SK-N-SH (cell line): ENCODE measurements at regions not wholly inside any gene's neighbourhood (a gene's known extent, or its start where the extent isn't known, plus 50 kb on each side); places are given as distances from the start of the nearest gene placed in this dataset.

Experiments
- EZH2phosphoT487 ChIP-seq: fragments of 200-600 bp; sonication (generic); IDR thresholded peaks from 2 replicates; pipeline ENCODE4 v1.6.1; 2017; ENCODE audit warnings: low read depth, mixed run types, mild to moderate bottlenecking, antibody characterized with exemption, moderate library complexity, borderline replicate concordance
- TF ChIP-seq, protein P1 (sequence below): IDR thresholded peaks from 2 replicates; pipeline ENCODE4 v1.4.0; 2012; ENCODE audit warnings: low read depth

DNA sequence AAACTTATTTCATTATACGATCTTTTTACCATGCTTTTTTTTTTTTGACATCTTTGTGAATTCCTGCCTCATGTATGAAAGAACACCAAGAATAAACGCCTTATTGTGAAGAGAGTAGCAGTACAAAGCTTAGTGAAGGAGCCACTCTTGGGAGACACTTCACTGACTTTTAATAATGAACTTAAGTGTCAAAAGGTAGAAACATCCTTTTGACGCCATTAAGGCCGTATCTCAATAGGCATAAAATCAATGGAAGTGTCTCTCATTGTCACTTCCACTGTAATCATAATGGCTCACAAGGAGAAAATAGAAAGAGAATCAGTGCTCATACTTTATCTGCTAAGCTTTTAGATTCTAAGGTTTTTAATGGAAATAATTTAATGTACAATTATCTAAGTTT is 657.8 kb downstream of the DIPK2A start:
- no peak for TF ChIP-seq EZH2phosphoT487
- TF ChIP-seq, protein P1, sequence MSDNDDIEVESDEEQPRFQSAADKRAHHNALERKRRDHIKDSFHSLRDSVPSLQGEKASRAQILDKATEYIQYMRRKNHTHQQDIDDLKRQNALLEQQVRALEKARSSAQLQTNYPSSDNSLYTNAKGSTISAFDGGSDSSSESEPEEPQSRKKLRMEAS = no peak
